GM19238 (cell line): ENCODE measurements at regions not wholly inside any gene's neighbourhood (a gene's known extent, or its start where the extent isn't known, plus 50 kb on each side); places are given as distances from the start of the nearest gene placed in this dataset.

Experiments
- DNase-seq: peaks from one replicate; pipeline ENCODE4 v3.0.0; 2011; ENCODE audit warnings: low spot score; ENCODE audit not compliant: insufficient read length

- no peak for DNase-seq
Observed at GRCh38 chr2:22301228-22301627, 1083.8 kb upstream of the KLHL29 start.

DNA sequence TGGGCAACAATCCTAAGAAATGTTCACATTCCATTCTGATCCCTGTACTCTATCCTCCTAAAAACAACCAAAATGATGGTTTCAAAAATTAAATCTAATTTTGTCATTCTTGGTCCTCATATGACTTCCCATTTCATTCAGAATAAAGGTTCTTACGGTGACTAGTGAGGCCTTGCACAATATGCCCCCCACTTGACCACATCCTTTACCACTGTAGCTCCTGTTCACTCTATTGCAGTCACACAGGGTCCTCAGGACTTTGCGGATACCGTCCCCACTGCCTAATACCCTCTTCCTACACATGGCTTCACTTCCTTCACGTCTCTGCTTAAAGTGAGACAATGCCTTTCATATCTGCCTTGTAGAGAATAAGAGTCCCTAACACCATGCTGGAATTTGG, 1058.7 kb upstream of the KLHL29 start:
- no peak for DNase-seq

- DNase-seq = no peak
Observed at GRCh38 chr2:22329211-22330154, 1055.5 kb upstream of the KLHL29 start.

DNA sequence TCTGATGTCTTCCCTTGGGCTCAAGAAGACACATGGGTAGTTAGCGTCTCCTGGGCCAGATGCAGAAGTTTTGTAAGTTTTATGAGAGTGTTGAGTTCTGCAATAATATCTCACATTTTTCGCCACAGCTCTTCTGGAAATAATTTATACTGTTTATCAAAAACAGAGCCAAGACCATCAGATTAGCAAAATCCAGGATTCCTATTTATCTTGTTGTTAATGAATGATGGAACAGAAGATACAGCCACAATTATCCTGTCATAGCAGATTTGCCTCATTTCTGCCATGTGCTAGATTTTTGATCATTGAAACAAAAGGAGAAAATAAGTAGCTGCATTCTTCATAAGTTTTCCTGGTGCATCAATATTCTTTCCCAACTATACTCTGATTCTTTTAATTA, 1048.6 kb upstream of the KLHL29 start:
- no peak for DNase-seq

- DNase-seq = no peak
Observed at GRCh38 chr2:22340716-22341115, 1044.3 kb upstream of the KLHL29 start.

- no peak for DNase-seq
Observed at GRCh38 chr2:22347306-22347705, 1037.7 kb upstream of the KLHL29 start.

GRCh38 chr2:22350621-22351020, 1034.4 kb upstream of the KLHL29 start:
- no peak for DNase-seq

DNA sequence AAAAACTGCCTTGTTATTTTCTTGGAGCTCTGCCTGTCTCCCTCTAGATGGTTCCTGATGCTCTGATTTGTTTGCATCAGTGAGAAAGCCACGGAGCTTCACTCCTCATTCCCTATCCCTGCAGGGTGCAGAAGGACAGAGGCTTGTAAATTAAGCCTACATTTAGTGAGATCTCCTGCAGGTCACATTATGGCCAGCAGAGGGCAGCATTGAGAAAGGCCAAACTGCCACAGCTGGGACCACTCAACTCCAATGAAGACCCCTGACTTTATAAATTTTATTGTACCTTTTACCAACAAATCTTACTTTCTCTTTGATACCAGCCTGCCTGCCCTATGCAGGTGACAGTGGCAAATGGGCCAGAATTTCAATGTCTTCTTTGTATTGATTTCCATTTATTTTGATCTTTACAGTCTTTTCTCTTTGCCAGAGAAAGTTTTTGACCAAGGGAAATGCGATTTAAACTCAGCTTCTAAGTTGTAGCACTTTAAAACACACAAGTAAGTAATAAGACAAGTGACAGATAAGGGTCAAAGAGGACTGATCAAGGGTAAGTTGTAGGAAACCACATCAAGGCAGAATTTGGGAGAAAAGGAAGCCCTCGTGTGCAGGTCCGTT, 1029.1 kb upstream of the KLHL29 start:
- peak; percentile 4 for DNase-seq

DNA sequence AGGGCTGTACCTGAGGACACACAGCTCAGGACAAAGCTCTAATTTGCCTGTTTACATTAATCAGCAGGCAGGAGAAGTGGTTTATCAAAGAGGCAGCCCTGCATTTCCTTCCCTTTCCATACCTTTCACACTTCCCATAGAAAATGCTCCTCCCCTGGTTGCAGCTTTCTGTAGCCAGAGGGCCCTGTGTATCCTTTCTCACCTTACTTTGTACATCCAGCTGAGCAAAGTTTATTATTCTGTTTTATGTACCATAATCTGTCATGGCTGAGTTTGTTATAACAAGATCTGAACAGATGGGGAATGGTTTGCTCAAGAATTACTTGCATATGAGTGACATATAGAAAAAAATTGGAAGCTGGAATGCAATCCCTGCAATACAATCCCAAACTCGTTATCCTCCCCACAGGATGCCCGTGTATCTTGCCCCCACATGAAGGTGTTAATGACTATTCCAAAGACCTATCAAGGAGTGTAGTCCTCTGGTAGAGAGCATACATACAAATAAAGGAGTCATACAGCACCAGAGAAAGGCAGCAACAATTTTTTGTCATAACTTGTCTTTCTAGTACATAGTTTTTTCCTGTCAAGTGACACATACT, 1025.8 kb upstream of the KLHL29 start:
- DNase-seq = no peak

DNA sequence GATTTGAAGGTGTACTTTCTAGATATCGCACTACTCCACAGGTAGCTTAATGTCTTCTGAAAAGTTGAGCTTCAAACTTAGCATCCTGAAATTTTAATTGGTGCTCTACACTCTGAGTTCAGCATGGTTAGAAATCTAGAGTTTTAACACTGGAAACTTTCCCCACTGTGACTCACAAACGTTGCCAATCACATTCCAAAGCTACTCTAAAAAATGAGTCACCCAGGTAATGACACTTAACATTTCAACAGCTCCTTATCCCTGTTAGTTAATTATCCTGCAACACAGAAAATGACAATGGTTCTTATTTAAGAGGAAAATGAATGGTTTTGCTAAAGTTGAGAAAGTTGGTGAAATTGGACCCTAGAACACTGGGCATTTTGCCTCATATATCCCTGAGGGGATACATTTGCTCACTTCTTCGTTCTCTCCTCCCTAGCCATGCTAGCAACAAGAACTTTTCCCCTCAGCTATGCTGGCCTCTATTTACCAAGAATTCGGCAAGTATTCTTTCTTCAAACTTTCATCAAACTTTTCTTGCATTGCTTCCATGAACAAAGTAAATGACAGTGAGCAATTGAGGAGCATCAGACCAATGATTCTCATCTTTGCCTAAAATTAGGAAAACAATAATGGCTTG, 1024.1 kb upstream of the KLHL29 start:
- no peak for DNase-seq

DNA sequence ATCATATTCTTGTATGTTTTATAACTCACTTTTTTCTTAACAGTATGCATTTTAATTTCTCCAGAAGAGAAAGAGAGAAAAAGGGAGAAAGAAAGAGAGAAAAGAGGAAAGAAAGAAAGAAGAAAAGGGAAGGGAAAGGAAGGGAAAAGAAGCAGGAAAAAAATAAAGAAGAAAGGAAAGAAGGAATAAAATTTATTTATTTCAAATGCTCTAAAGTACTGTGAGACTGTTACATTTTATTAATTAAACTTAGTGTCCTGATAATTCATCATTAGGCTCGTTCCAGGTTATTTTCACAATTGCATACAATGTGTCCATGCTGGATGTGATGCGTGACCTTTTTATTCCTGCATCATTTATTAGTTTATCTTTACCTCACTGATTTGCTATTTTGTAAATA, 1023.4 kb upstream of the KLHL29 start:
- DNase-seq = no peak

GRCh38 chr2:22375096-22375495, 1009.9 kb upstream of the KLHL29 start:
- no peak for DNase-seq

- no peak for DNase-seq
Observed at GRCh38 chr2:22377268-22377667, 1007.7 kb upstream of the KLHL29 start.

DNA sequence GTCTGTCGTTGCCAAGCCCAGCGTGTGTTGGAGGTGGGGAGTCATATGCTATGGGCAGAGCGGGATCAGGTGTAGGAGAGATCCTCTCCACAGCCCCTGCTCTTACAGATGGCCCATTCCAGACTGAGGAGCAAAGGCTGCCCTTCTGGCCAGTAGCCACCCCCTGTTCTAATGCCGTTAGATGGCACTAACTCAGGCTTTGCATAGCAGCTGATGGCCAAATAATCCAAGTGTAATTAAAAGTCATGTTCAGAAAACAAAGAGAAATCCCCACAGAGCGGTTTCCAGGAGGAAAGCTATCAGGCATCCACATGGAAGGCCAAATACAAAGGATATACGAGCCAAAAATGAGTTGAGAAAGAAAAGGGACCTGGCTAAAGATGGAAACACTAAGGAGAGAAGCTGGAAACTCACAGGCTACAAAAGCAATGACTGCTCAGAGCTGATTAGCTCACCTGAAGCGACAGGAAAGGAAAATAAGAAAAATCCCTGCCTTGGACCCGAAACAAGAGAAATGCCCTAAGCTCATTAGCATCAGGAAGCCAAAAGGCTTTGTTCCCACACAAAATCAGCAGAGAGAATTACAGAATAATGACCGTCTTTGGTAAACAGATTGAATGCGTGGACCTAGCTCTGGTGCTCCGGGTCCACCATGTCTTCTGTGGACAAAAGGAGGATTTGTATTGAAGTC, 1002.4 kb upstream of the KLHL29 start:
- no peak for DNase-seq

- no peak for DNase-seq
Observed at GRCh38 chr2:22397847-22398246, 987.1 kb upstream of the KLHL29 start.

GRCh38 chr2:22403748-22404147, 981.2 kb upstream of the KLHL29 start:
- DNase-seq = no peak

GRCh38 chr2:22406625-22407024, 978.4 kb upstream of the KLHL29 start:
- DNase-seq = no peak

DNA sequence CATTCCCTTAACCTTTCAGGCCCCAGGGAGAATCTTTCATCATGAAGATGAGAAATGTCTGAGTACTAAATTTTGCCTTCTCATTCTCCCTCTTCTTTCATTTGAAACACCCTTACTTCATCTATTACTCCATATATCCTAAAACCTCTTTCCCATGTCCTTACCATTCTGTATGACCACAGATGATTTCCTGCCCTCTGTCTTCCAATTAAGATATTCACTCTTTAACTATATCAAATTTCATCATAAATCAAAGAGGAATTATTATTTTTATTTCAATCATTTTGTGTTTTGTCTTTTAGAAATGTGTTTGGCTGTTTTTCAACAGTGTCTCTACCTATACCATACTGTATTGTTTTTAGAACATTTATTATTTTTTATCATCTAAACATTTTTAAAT, 964.9 kb upstream of the KLHL29 start:
- DNase-seq = no peak

DNA sequence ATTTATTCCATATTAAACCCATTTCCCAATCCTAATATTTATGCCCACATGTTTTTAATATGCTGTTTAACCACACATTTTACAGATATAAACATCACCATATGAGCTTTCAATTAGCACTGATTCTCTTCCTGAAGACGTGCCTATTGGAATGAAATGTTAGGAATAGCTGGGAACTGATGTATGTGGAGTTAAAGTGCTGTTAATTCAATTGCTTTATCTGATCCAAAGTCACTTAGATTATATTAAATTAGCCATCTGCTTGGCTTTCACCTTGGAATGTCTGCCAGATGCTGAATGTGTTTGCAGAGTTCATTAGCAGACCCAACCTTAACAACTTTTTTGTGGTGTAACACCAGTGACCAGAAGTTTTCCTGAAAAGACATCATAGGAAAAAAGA, 942.9 kb upstream of the KLHL29 start:
- DNase-seq = no peak

GRCh38 chr2:22444281-22444680, 940.7 kb upstream of the KLHL29 start:
- no peak for DNase-seq

DNA sequence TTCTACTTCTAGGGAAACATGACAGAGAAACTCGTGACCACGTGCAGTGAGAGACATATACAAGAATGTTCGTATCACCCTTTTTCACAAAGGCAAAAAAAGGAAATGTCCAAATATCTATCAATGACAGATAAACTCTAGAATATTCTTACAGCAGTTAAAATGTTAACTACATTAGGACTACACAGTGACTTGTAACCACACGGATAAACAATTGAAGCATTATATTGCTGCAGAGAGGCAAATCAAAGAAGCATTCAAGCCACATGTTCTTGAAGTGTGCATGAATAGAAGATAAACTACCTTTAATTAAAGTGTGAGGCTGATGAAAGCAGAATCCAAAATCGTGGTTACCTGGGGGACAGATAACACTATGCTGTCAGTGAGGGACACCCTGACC, 935.3 kb upstream of the KLHL29 start:
- DNase-seq = no peak
